PFSK-1 (cell line): ENCODE measurements at regions not wholly inside any gene's neighbourhood (a gene's known extent, or its start where the extent isn't known, plus 50 kb on each side); places are given as distances from the start of the nearest gene placed in this dataset.

ENCODE experiments used
- FOXP2 ChIP-seq: optimal IDR thresholded peaks from 2 replicates; pipeline ENCODE3; 2011; ENCODE audit warnings: borderline replicate concordance, control low read depth, inconsistent platforms; ENCODE audit not compliant: insufficient read depth; ENCODE audit errors: extremely low read length, extremely low read depth
- POLR2AphosphoS5 ChIP-seq: IDR thresholded peaks from 2 replicates; pipeline ENCODE4 v1.6.1; 2012; ENCODE audit warnings: low read depth, mild to moderate bottlenecking, control low read depth, low read length, moderate library complexity
- REST ChIP-seq, 2 experiments: IDR thresholded peaks; 2 replicates each; pipeline versions ENCODE4 v1.6.1 to v1.8.0; 2011 to 2012; ENCODE audit warnings: low read depth in 2 of 2, low read length in 2 of 2, control low read depth in 1 of 2, inconsistent platforms in 1 of 2, mild to moderate bottlenecking in 1 of 2, moderate library complexity in 1 of 2; ENCODE audit not compliant: insufficient read depth in 1 of 2
- SIN3A ChIP-seq: IDR thresholded peaks from 2 replicates; pipeline ENCODE4 v1.6.1; 2012; ENCODE audit warnings: mild to moderate bottlenecking, low read length, moderate library complexity, borderline replicate concordance; ENCODE audit not compliant: insufficient read depth
- TAF1 ChIP-seq: IDR thresholded peaks from 2 replicates; pipeline ENCODE4 v1.6.1; 2012; ENCODE audit warnings: low read length, control low read depth, borderline replicate concordance; ENCODE audit not compliant: insufficient read depth

- no peak for TF ChIP-seq POLR2AphosphoS5
- TF ChIP-seq REST (IDR thresholded peaks at IDR 0.05; ENCODE audit: insufficient read depth in 1 of 2, low read depth in 2 of 2, low read length in 2 of 2), result no peak
- TF ChIP-seq SIN3A, result no peak
- no peak for TF ChIP-seq TAF1
- no peak for TF ChIP-seq FOXP2
Observed at GRCh38 chr22:48825802-48826520, 1001.7 kb downstream of the BRD1 start.

GRCh38 chr22:48824712-48825651 is 1002.7 kb downstream of the BRD1 start:
- TF ChIP-seq SIN3A, result no peak
- no peak for TF ChIP-seq REST (IDR thresholded peaks at IDR 0.05; ENCODE audit: insufficient read depth in 1 of 2, low read depth in 2 of 2, low read length in 2 of 2)
- TF ChIP-seq TAF1, result no peak
- no peak for TF ChIP-seq FOXP2
- TF ChIP-seq POLR2AphosphoS5, result no peak

- TF ChIP-seq REST (IDR thresholded peaks at IDR 0.05; ENCODE audit: insufficient read depth in 1 of 2, low read depth in 2 of 2, low read length in 2 of 2) (no peak), TAF1 (no peak), FOXP2 (no peak), SIN3A (no peak), POLR2AphosphoS5 (no peak)
Observed at GRCh38 chr22:48823941-48824340, 1003.7 kb downstream of the BRD1 start.

GRCh38 chr22:48822278-48823233 is 1005.1 kb downstream of the BRD1 start:
- TF ChIP-seq POLR2AphosphoS5, result no peak
- TF ChIP-seq SIN3A, result no peak

GRCh38 chr22:48821727-48822126 is 1005.9 kb downstream of the BRD1 start:
- TF ChIP-seq TAF1, result no peak
- no peak for TF ChIP-seq REST (IDR thresholded peaks at IDR 0.05; ENCODE audit: insufficient read depth in 1 of 2, low read depth in 2 of 2, low read length in 2 of 2)
- no peak for TF ChIP-seq FOXP2
- TF ChIP-seq SIN3A, result no peak
- no peak for TF ChIP-seq POLR2AphosphoS5
